Neuronal stem cell (in vitro differentiated cells): ENCODE measurements at regions not wholly inside any gene's neighbourhood (a gene's known extent, or its start where the extent isn't known, plus 50 kb on each side); places are given as distances from the start of the nearest gene placed in this dataset.
"Not testable (repeated sequence)": the region's sequence is repeated elsewhere in the genome, so short reads cannot be mapped to it uniquely, and the experiment has no call there.

Source experiments
- DNase-seq: peaks from one replicate; pipeline ENCODE4 v3.0.0-alpha.2; 2013; ENCODE audit warnings: low spot score
- H2AFZ ChIP-seq: one replicate; pipeline ENCODE4 v1.6.1; 2013; ENCODE audit warnings: mild to moderate bottlenecking, low read length, inconsistent platforms
- H2AK5ac ChIP-seq: 2 replicates; pipeline ENCODE4 v1.6.1; 2013; ENCODE audit warnings: low read depth, mild to moderate bottlenecking, inconsistent platforms, low read length, moderate library complexity, mixed read lengths
- H2BK120ac ChIP-seq: 2 replicates; pipeline ENCODE4 v1.6.1; 2013; ENCODE audit warnings: low read depth, mild to moderate bottlenecking, inconsistent platforms, low read length, moderate library complexity, mixed read lengths
- H2BK12ac ChIP-seq: one replicate; pipeline ENCODE4 v1.6.1; 2013; ENCODE audit warnings: low read length, inconsistent platforms
- H2BK15ac ChIP-seq: 2 replicates; pipeline ENCODE4 v1.6.1; 2013; ENCODE audit warnings: mild to moderate bottlenecking, low read length, inconsistent platforms, mixed read lengths
- H2BK5ac ChIP-seq: one replicate; pipeline ENCODE4 v1.6.1; 2013; ENCODE audit warnings: inconsistent platforms, mild to moderate bottlenecking, low read length, moderate library complexity
- H3K14ac ChIP-seq: one replicate; pipeline ENCODE4 v1.6.1; 2013; ENCODE audit warnings: low read length, inconsistent platforms
- H3K18ac ChIP-seq: 2 replicates; pipeline ENCODE4 v1.6.1; 2013; ENCODE audit warnings: low read length, inconsistent platforms
- H3K23ac ChIP-seq: 2 replicates; pipeline ENCODE4 v1.6.1; 2013; ENCODE audit warnings: low read depth, mild to moderate bottlenecking, mixed read lengths, low read length, inconsistent platforms; ENCODE audit not compliant: poor library complexity
- H3K27ac ChIP-seq: replicated peaks from 3 replicates; pipeline ENCODE4 v1.5.1; 2013; ENCODE audit warnings: low read length, inconsistent platforms
- H3K27me3 ChIP-seq, 3 experiments: 2 replicates each; pipeline ENCODE4 v1.6.1; 2013; ENCODE audit warnings: low read length in 3 of 3, mild to moderate bottlenecking in 2 of 3, inconsistent platforms in 1 of 3, low read depth in 1 of 3, mixed read lengths in 1 of 3, moderate library complexity in 1 of 3; ENCODE audit not compliant: control insufficient read depth in 3 of 3, insufficient read depth in 3 of 3
- H3K36me3 ChIP-seq, 2 donors: replicated peaks in 1 of 2; 2 replicates each; pipeline ENCODE4 v1.6.1; 2013; ENCODE audit warnings: low read length in 2 of 2; ENCODE audit not compliant: control insufficient read depth in 2 of 2, insufficient read depth in 2 of 2
- H3K4ac ChIP-seq: 2 replicates; pipeline ENCODE4 v1.6.1; 2013; ENCODE audit warnings: inconsistent platforms, mild to moderate bottlenecking, low read length, moderate library complexity
- H3K4me1 ChIP-seq, 2 donors: 1 replicate in 1 of 2; 2 replicates in 1 of 2; pipeline ENCODE4 v1.6.1; 2013; ENCODE audit warnings: low read length in 2 of 2, low read depth in 1 of 2; ENCODE audit not compliant: control insufficient read depth in 2 of 2, insufficient read depth in 1 of 2
- H3K4me2 ChIP-seq: one replicate; pipeline ENCODE4 v1.6.1; 2013; ENCODE audit warnings: mild to moderate bottlenecking, low read length, inconsistent platforms; ENCODE audit not compliant: insufficient read depth, poor library complexity, severe bottlenecking
- H3K4me3 ChIP-seq, 2 donors: 2 replicates each; pipeline ENCODE4 v1.5.1; 2013; ENCODE audit warnings: low read length in 2 of 2, mild to moderate bottlenecking in 2 of 2, inconsistent platforms in 1 of 2, moderate library complexity in 1 of 2
- H3K79me1 ChIP-seq: one replicate; pipeline ENCODE4 v1.6.1; 2013; ENCODE audit warnings: low read depth, mild to moderate bottlenecking, inconsistent platforms, low read length, moderate library complexity
- H3K9ac ChIP-seq: one replicate; pipeline ENCODE4 v1.6.1; 2013; ENCODE audit warnings: mild to moderate bottlenecking, low read depth, low read length, inconsistent platforms; ENCODE audit not compliant: poor library complexity
- H3K9me3 ChIP-seq, 2 donors: replicated peaks in 1 of 2; 2 replicates each; pipeline versions ENCODE3 to v1.6.1; 2013; ENCODE audit warnings: low read length in 2 of 2, mild to moderate bottlenecking in 2 of 2, inconsistent platforms in 1 of 2, low read depth in 1 of 2, mixed read lengths in 1 of 2, moderate library complexity in 1 of 2; ENCODE audit not compliant: control insufficient read depth in 2 of 2, insufficient read depth in 1 of 2
- H4K8ac ChIP-seq: one replicate; pipeline ENCODE4 v1.6.1; 2013; ENCODE audit warnings: low read depth, mild to moderate bottlenecking, inconsistent platforms, low read length, moderate library complexity
- H4K91ac ChIP-seq: one replicate; pipeline ENCODE4 v1.6.1; 2013; ENCODE audit warnings: low read length, low read depth, mild to moderate bottlenecking, inconsistent platforms; ENCODE audit not compliant: poor library complexity
- WGBS, 2 donors: extraction: QIAGEN DNeasy Blood & Tissue Kit; methylation state at CpG; one replicate each; pipeline ENCODE4 v1.1.7; 2013; ENCODE audit warnings: missing lambda C conversion rate in 2 of 2, mixed read lengths in 1 of 2; ENCODE audit not compliant: insufficient read length in 2 of 2, insufficient replicate concordance in 1 of 2; ENCODE audit errors: extremely low coverage in 2 of 2; 5-methylcytosine and 5-hydroxymethylcytosine counted together

GRCh38 chr20:43352996-43353395 is 104.7 kb upstream of the SRSF6 start:
- no peak overlapping the region for H4K91ac ChIP-seq
- no peak overlapping the region for H4K8ac ChIP-seq
- H3K23ac ChIP-seq: no peak overlapping the region
- H3K4me2 ChIP-seq: no peak overlapping the region
- no peak overlapping the region for H2AFZ ChIP-seq
- DNase-seq: no peak
- no peak overlapping the region for H2BK15ac ChIP-seq
- no peaks in the 10 kb centered on the region for H3K4me1 ChIP-seq
- no peak overlapping the region for H3K4me3 ChIP-seq
- H3K9ac ChIP-seq: no peak overlapping the region
- no peaks in the 10 kb centered on the region for H3K79me1 ChIP-seq
- no peaks in the 10 kb centered on the region for H3K36me3 ChIP-seq
- no peak overlapping the region for H2AK5ac ChIP-seq
- no peak overlapping the region for H3K14ac ChIP-seq
- no peak overlapping the region for H2BK120ac ChIP-seq
- H3K27me3 ChIP-seq: no peaks in the 10 kb centered on the region
- no peak overlapping the region for H2BK12ac ChIP-seq
- peak overlapping the region; percentile 53 for H3K18ac ChIP-seq
- H3K4ac ChIP-seq: no peak overlapping the region
- H3K27ac ChIP-seq: no peak overlapping the region
- peaks cover 0 to 3% of the 10 kb centered on the region in 2 donors for H3K9me3 ChIP-seq
- no CpG with 5 or more reads among the region's 8 CpGs for WGBS, 2 donors
- no peak overlapping the region for H2BK5ac ChIP-seq

- H2BK120ac ChIP-seq, H3K4me2 ChIP-seq, H3K79me1 ChIP-seq, H3K4me3 ChIP-seq, H2BK5ac ChIP-seq, H2AK5ac ChIP-seq, H3K27me3 ChIP-seq, H3K14ac ChIP-seq, H3K27ac ChIP-seq, DNase-seq, H2BK15ac ChIP-seq, H3K36me3 ChIP-seq, H3K4me1 ChIP-seq, H2AFZ ChIP-seq, H3K9ac ChIP-seq, H4K91ac ChIP-seq, H3K4ac ChIP-seq, H3K18ac ChIP-seq, H4K8ac ChIP-seq, H3K23ac ChIP-seq, H3K9me3 ChIP-seq, H2BK12ac ChIP-seq: not testable (repeated sequence)
- WGBS, 2 donors: no CpG with 5 or more reads among the region's 3 CpGs
Measured at GRCh38 chr20:43350694-43351093, 107.0 kb upstream of the SRSF6 start.

- Histone ChIP-seq H4K91ac (no peak overlapping the region), H3K79me1 (no peaks in the 10 kb centered on the region), H2BK120ac (no peak overlapping the region), H3K4me2 (no peak overlapping the region), H4K8ac (no peak overlapping the region), H3K23ac (no peak overlapping the region), H2AK5ac (no peak overlapping the region), H3K9me3 (peaks cover 0 to 4% of the 10 kb centered on the region in 2 donors), H3K18ac (no peak overlapping the region), H2AFZ (no peak overlapping the region), H3K27ac (no peak overlapping the region), H2BK12ac (no peak overlapping the region), H3K9ac (no peak overlapping the region), H3K4me3 (no peak overlapping the region), H3K4ac (no peak overlapping the region), H3K27me3 (no peaks in the 10 kb centered on the region), H2BK5ac (no peak overlapping the region), H3K14ac (no peak overlapping the region), H2BK15ac (no peak overlapping the region), H3K36me3 (no peaks in the 10 kb centered on the region), H3K4me1 (no peaks in the 10 kb centered on the region)
- no peak for DNase-seq
- no CpG with 5 or more reads among the region's 2 CpGs for WGBS, 2 donors
Measured at GRCh38 chr20:43349841-43350240, 107.9 kb upstream of the SRSF6 start.

GRCh38 chr20:43347839-43348238 is 109.9 kb upstream of the SRSF6 start:
- no CpG with 5 or more reads among the region's 5 CpGs for WGBS, 2 donors
- H2BK120ac ChIP-seq, H3K4me2 ChIP-seq: not testable (repeated sequence)

More at GRCh38 chr20:43347839-43348238, 109.9 kb upstream of the SRSF6 start:
- not testable (repeated sequence) for H3K18ac ChIP-seq, H3K4ac ChIP-seq, H4K8ac ChIP-seq, H3K36me3 ChIP-seq, H3K27ac ChIP-seq, H4K91ac ChIP-seq, H3K14ac ChIP-seq, H2AFZ ChIP-seq, H2BK12ac ChIP-seq, H3K27me3 ChIP-seq, H2BK5ac ChIP-seq, H3K23ac ChIP-seq, H2AK5ac ChIP-seq, H3K4me3 ChIP-seq, H2BK15ac ChIP-seq, DNase-seq, H3K79me1 ChIP-seq, H3K9ac ChIP-seq, H3K4me1 ChIP-seq
- peaks cover 0 to 14% of the 10 kb centered on the region in 2 donors for H3K9me3 ChIP-seq
